ENCODE measurements at regions not wholly inside any gene's neighbourhood (a gene's known extent, or its start where the extent isn't known, plus 50 kb on each side); places are given as distances from the start of the nearest gene placed in this dataset.
"Not testable (repeated sequence)": the region's sequence is repeated elsewhere in the genome, so short reads cannot be mapped to it uniquely, and the experiment has no call there.

DNA sequence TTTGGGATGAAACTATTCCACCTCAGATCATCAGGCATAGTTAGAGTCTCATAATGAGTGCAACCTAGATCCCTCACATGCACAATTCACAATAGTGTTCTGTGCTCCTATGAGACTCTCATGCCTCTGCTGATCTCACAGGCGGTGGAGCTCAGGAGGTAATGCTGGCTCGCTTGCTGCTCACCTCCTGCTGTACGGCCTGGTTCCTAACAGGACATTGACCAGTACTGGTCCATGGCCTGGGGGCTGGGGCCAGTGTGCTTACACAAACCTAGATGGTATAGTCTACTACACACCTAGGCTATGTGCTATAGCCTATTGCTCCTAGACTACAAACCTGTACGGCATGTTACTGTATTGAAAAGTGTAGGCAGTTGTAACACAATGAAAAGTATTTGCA, 448.4 kb downstream of the RPS6KC1 start:
- ATAC-seq (no peak), DNase-seq (no peak)
- Histone ChIP-seq H3K9me3 (ENCODE audit: control insufficient read depth in 2 of 3, low read length in 3 of 3) (no peaks in the 10 kb centered on the region), H3K27me3 (ENCODE audit: control insufficient read depth in 2 of 2, insufficient read depth in 2 of 2, low read length in 2 of 2) (no peaks in the 10 kb centered on the region), H3K27ac (ENCODE audit: low read depth, low read length) (no peak overlapping the region), H3K36me3 (ENCODE audit: control insufficient read depth in 2 of 3, insufficient read depth in 3 of 3, low read length in 3 of 3) (no peaks in the 10 kb centered on the region), H3K4me1 (ENCODE audit: control insufficient read depth in 2 of 2, insufficient read depth in 2 of 2, low read length in 2 of 2) (no peaks in the 10 kb centered on the region), H3K4me3 (ENCODE audit: low read length) (no peak overlapping the region)
- Mint-ChIP-seq H3K9me3 (peaks cover 0 to 11% (median 4%) of the 10 kb centered on the region in 11 donors), H3K4me1 (no peaks in the 10 kb centered on the region), H3K4me3 (no peak overlapping the region), H3K27me3 (peaks cover 0 to 8% (median 6%) of the 10 kb centered on the region in 5 donors), H3K36me3 (no peaks in the 10 kb centered on the region), H3K27ac (no peak overlapping the region)
- intact Hi-C loops (cut with micrococcal nuclease): no loop called here
- POLR2A ChIA-PET: no interaction called here
- CTCF ChIA-PET: no interaction called here

DNA sequence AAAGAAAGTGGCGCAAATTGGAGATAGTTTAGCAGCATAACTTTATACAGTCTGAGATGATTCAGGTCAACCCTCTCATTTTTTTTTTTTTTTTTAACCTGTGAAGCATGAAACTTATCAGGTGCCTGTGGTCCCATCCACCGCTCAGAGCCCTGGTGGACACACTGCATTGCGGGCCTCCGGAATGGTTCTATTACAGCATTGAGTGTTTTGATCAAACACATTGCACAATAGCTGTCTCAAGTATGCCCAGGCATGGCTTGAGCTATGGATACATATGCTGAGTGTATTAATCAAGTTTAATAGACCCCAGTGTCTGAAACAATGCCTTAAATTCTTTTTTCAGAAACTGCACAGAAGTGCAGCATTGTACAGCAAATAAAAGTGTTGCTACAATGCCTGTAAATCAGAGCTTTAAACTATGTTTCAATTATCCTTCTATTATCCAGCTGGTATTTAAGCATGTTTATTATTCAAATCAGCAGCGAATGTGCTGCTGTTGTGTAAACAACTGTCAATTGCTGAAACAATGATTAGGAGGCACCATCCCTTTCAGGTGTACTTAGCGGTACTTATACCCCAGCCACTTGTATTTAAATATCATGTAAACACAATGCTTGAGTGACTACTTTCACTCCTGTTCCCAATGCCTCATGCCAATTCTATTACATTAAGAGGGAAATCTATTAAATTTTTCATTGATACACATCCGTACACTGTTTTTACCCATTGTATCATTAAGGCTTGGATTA, 456.6 kb downstream of the RPS6KC1 start:
- Mint-ChIP-seq H3K4me3 (no peak overlapping the region), H3K27ac (no peak overlapping the region), H3K4me1 (no peaks in the 10 kb centered on the region), H3K36me3 (no peaks in the 10 kb centered on the region), H3K27me3 (peaks cover 0 to 11% (median 7%) of the 10 kb centered on the region in 5 donors), H3K9me3 (peaks cover 0 to 8% (median 4%) of the 10 kb centered on the region in 11 donors)
- Histone ChIP-seq H3K4me1 (ENCODE audit: control insufficient read depth in 2 of 2, insufficient read depth in 2 of 2, low read length in 2 of 2) (no peaks in the 10 kb centered on the region), H3K27me3 (ENCODE audit: control insufficient read depth in 2 of 2, insufficient read depth in 2 of 2, low read length in 2 of 2) (no peaks in the 10 kb centered on the region), H3K36me3 (ENCODE audit: control insufficient read depth in 2 of 3, insufficient read depth in 3 of 3, low read length in 3 of 3) (no peaks in the 10 kb centered on the region), H3K9me3 (ENCODE audit: control insufficient read depth in 2 of 3, low read length in 3 of 3) (no peaks in the 10 kb centered on the region), H3K4me3 (ENCODE audit: low read length) (no peak overlapping the region), H3K27ac (ENCODE audit: low read depth, low read length) (no peak overlapping the region)
- ATAC-seq (no peak), DNase-seq (no peak)
- ChIA-PET POLR2A (no interaction called here), CTCF (no interaction called here)
- intact Hi-C loops (cut with micrococcal nuclease): no loop called here

GRCh38 chr1:213511173-213511572, 460.1 kb downstream of the RPS6KC1 start:
- DNase-seq (no peak), ATAC-seq (no peak)
- no peaks in the 10 kb centered on the region for H3K4me1 Mint-ChIP-seq
- H3K4me1 ChIP-seq (ENCODE audit: control insufficient read depth in 2 of 2, insufficient read depth in 2 of 2, low read length in 2 of 2): no peaks in the 10 kb centered on the region
- no peak overlapping the region for H3K27ac Mint-ChIP-seq
- intact Hi-C loops (cut with micrococcal nuclease): no loop called here
- H3K4me3 ChIP-seq (ENCODE audit: low read length): no peak overlapping the region
- H3K27ac ChIP-seq (ENCODE audit: low read depth, low read length): no peak overlapping the region
- H3K4me3 Mint-ChIP-seq: no peak overlapping the region
- H3K27me3 Mint-ChIP-seq: peaks cover 6 to 20% (median 7%) of the 10 kb centered on the region in 5 donors
- H3K36me3 ChIP-seq (ENCODE audit: control insufficient read depth in 2 of 3, insufficient read depth in 3 of 3, low read length in 3 of 3): no peaks in the 10 kb centered on the region
- H3K9me3 Mint-ChIP-seq: peaks cover 0 to 5% (median 0%) of the 10 kb centered on the region in 11 donors
- H3K9me3 ChIP-seq (ENCODE audit: control insufficient read depth in 2 of 3, low read length in 3 of 3): no peaks in the 10 kb centered on the region
- H3K36me3 Mint-ChIP-seq: no peaks in the 10 kb centered on the region
- no peaks in the 10 kb centered on the region for H3K27me3 ChIP-seq (ENCODE audit: control insufficient read depth in 2 of 2, insufficient read depth in 2 of 2, low read length in 2 of 2)
- POLR2A ChIA-PET: no interaction called here
- CTCF ChIA-PET: no interaction called here

- DNase-seq (no peak), ATAC-seq (no peak)
- no peak overlapping the region for H3K27ac ChIP-seq (ENCODE audit: low read depth, low read length)
- Mint-ChIP-seq H3K4me1 (no peaks in the 10 kb centered on the region), H3K36me3 (no peaks in the 10 kb centered on the region), H3K9me3 (peaks cover 0 to 6% (median 3%) of the 10 kb centered on the region in 11 donors), H3K4me3 (no peak overlapping the region), H3K27ac (no peak overlapping the region), H3K27me3 (peaks cover 7 to 20% (median 12%) of the 10 kb centered on the region in 5 donors)
- H3K9me3 ChIP-seq (ENCODE audit: control insufficient read depth in 2 of 3, low read length in 3 of 3): no peaks in the 10 kb centered on the region
- CTCF ChIA-PET: no interaction called here
- no peak overlapping the region for H3K4me3 ChIP-seq (ENCODE audit: low read length)
- no peaks in the 10 kb centered on the region for H3K36me3 ChIP-seq (ENCODE audit: control insufficient read depth in 2 of 3, insufficient read depth in 3 of 3, low read length in 3 of 3)
- no peaks in the 10 kb centered on the region for H3K27me3 ChIP-seq (ENCODE audit: control insufficient read depth in 2 of 2, insufficient read depth in 2 of 2, low read length in 2 of 2)
- H3K4me1 ChIP-seq (ENCODE audit: control insufficient read depth in 2 of 2, insufficient read depth in 2 of 2, low read length in 2 of 2): no peaks in the 10 kb centered on the region
- intact Hi-C loops (cut with micrococcal nuclease): no loop called here
- POLR2A ChIA-PET: no interaction called here
Measured at GRCh38 chr1:213512316-213512715, 461.3 kb downstream of the RPS6KC1 start.

DNA sequence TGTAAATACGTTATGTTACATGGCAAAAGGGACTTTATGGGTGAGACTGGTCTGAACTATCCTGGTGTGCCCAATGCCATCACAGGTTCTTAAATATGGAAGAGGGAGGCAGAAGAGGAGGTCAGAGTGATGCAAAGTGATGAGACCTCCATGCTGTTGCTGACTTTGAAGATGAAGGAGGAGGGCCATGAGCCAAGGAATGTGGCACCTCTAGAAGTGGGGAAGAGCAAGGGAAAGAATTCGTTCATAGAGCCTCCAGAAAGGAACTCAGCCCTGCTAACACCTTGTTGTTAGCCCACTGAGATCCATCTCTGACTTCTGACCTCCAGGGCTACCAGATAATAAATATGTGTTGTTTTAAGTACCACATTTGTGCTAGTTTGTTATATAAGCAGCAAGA, 462.0 kb downstream of the RPS6KC1 start:
- no peaks in the 10 kb centered on the region for H3K9me3 ChIP-seq (ENCODE audit: control insufficient read depth in 2 of 3, low read length in 3 of 3)
- no peaks in the 10 kb centered on the region for H3K36me3 ChIP-seq (ENCODE audit: control insufficient read depth in 2 of 3, insufficient read depth in 3 of 3, low read length in 3 of 3)
- ATAC-seq (no peak), DNase-seq (no peak)
- peaks cover 7 to 21% (median 14%) of the 10 kb centered on the region in 5 donors for H3K27me3 Mint-ChIP-seq
- ChIA-PET POLR2A (no interaction called here), CTCF (no interaction called here)
- H3K27me3 ChIP-seq (ENCODE audit: control insufficient read depth in 2 of 2, insufficient read depth in 2 of 2, low read length in 2 of 2): no peaks in the 10 kb centered on the region
- no peak overlapping the region for H3K27ac ChIP-seq (ENCODE audit: low read depth, low read length)
- no peaks in the 10 kb centered on the region for H3K4me1 Mint-ChIP-seq
- peaks cover 0 to 6% (median 4%) of the 10 kb centered on the region in 11 donors for H3K9me3 Mint-ChIP-seq
- H3K4me1 ChIP-seq (ENCODE audit: control insufficient read depth in 2 of 2, insufficient read depth in 2 of 2, low read length in 2 of 2): no peaks in the 10 kb centered on the region
- intact Hi-C loops (cut with micrococcal nuclease): no loop called here
- no peaks in the 10 kb centered on the region for H3K36me3 Mint-ChIP-seq
- H3K27ac Mint-ChIP-seq: no peak overlapping the region
- H3K4me3 Mint-ChIP-seq: no peak overlapping the region
- H3K4me3 ChIP-seq (ENCODE audit: low read length): no peak overlapping the region

DNA sequence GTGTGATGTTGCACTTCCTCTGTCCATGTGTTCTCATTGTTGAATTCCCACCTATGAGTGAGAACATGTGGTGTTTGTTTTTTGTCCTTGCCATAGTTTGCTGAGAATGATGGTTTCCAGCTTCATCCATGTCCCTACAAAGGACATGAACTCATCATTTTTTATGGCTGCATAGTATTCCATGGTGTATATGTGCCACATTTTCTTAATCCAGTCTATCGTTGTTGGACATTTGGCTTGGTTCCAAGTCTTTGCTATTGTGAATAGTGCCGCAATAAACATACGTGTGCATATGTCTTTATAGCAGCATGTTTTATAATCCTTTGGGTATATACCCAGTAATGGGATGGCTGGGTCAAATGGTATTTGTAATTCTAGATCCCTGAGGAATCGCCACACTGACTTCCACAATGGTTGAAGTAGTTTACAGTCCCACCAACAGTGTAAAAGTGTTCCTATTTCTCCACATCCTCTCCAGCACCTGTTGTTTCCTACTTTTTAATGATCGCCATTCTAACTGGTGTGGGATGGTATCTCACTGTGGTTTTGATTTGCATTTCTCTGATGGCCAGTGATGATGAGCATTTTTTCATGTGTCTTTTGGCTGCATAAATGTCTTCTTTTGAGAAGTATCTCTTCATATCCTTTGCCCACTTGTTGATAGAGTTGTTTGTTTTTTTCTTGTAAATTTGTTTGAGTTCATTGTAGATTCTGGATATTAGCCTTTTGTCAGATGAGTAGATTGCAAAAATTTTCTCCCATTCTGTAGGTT, 463.6 kb downstream of the RPS6KC1 start:
- H3K27ac ChIP-seq (ENCODE audit: low read depth, low read length); ATAC-seq; H3K4me1 Mint-ChIP-seq; H3K4me1 ChIP-seq (ENCODE audit: control insufficient read depth in 2 of 2, insufficient read depth in 2 of 2, low read length in 2 of 2); H3K36me3 Mint-ChIP-seq; H3K9me3 ChIP-seq (ENCODE audit: control insufficient read depth in 2 of 3, low read length in 3 of 3); H3K4me3 ChIP-seq (ENCODE audit: low read length); H3K4me3 Mint-ChIP-seq; H3K27me3 ChIP-seq (ENCODE audit: control insufficient read depth in 2 of 2, insufficient read depth in 2 of 2, low read length in 2 of 2); DNase-seq; POLR2A ChIA-PET; intact Hi-C loops (cut with micrococcal nuclease); H3K27ac Mint-ChIP-seq; H3K36me3 ChIP-seq (ENCODE audit: control insufficient read depth in 2 of 3, insufficient read depth in 3 of 3, low read length in 3 of 3); CTCF ChIA-PET: not testable (repeated sequence)
- peaks cover 5 to 37% (median 27%) of the 10 kb centered on the region in 5 donors for H3K27me3 Mint-ChIP-seq
- H3K9me3 Mint-ChIP-seq: peaks cover 0 to 16% (median 6%) of the 10 kb centered on the region in 11 donors

- Histone ChIP-seq H3K36me3 (ENCODE audit: control insufficient read depth in 2 of 3, insufficient read depth in 3 of 3, low read length in 3 of 3) (no peaks in the 10 kb centered on the region), H3K4me1 (ENCODE audit: control insufficient read depth in 2 of 2, insufficient read depth in 2 of 2, low read length in 2 of 2) (no peaks in the 10 kb centered on the region), H3K27me3 (ENCODE audit: control insufficient read depth in 2 of 2, insufficient read depth in 2 of 2, low read length in 2 of 2) (no peaks in the 10 kb centered on the region), H3K4me3 (ENCODE audit: low read length) (no peak overlapping the region), H3K27ac (ENCODE audit: low read depth, low read length) (no peak overlapping the region), H3K9me3 (ENCODE audit: control insufficient read depth in 2 of 3, low read length in 3 of 3) (no peaks in the 10 kb centered on the region)
- DNase-seq (no peak), ATAC-seq (no peak)
- Mint-ChIP-seq H3K36me3 (peaks cover 0 to 5% (median 0%) of the 10 kb centered on the region in 5 donors), H3K27me3 (peaks cover 5 to 38% (median 36%) of the 10 kb centered on the region in 5 donors), H3K27ac (no peak overlapping the region), H3K4me1 (no peaks in the 10 kb centered on the region), H3K4me3 (no peak overlapping the region), H3K9me3 (peaks cover 3 to 22% (median 8%) of the 10 kb centered on the region in 11 donors)
- POLR2A ChIA-PET: no interaction called here
- intact Hi-C loops (cut with micrococcal nuclease): no loop called here
- CTCF ChIA-PET: no interaction called here
Measured at GRCh38 chr1:213519098-213519497, 468.1 kb downstream of the RPS6KC1 start.

Data from naive thymus-derived CD4-positive, alpha-beta T cell (primary cell).